Fibroblast of lung (primary cell): ENCODE measurements at regions not wholly inside any gene's neighbourhood (a gene's known extent, or its start where the extent isn't known, plus 50 kb on each side); places are given as distances from the start of the nearest gene placed in this dataset.

ENCODE experiments used
- EZH2 ChIP-seq: IDR thresholded peaks from 2 replicates; pipeline ENCODE4 v1.5.1; 2012; ENCODE audit warnings: low read length, control low read depth, mild to moderate bottlenecking; ENCODE audit errors: missing control alignments
- TF ChIP-seq, protein P1 (sequence below), 2 donors: IDR thresholded peaks in 1 of 2; conservative IDR thresholded peaks in 1 of 2; 1 replicate in 1 of 2; 2 replicates in 1 of 2; pipeline ENCODE4 v1.5.1; 2011 to 2012; ENCODE audit warnings: low read length in 2 of 2, control low read depth in 1 of 2, inconsistent platforms in 1 of 2, low read depth in 1 of 2, mild to moderate bottlenecking in 1 of 2

DNA sequence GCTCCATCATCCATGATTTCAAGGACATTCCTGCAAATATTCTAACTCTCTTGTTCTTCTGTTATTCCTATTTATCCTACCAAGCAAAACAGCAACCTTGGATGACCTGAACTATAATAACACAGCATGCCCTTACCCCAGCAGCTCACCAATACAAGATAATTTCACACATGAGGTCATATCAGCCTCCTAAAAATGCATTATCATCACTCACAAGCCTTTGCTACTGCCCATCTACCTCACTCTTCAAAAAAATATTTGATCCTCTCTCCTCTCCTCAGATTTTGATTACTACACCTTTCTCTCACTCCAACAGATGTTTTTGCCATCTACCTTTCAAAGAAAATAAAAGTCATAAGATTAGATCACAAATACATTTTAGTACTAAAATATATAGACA, 777.6 kb upstream of the NCAM2 start:
- TF ChIP-seq, protein P1, sequence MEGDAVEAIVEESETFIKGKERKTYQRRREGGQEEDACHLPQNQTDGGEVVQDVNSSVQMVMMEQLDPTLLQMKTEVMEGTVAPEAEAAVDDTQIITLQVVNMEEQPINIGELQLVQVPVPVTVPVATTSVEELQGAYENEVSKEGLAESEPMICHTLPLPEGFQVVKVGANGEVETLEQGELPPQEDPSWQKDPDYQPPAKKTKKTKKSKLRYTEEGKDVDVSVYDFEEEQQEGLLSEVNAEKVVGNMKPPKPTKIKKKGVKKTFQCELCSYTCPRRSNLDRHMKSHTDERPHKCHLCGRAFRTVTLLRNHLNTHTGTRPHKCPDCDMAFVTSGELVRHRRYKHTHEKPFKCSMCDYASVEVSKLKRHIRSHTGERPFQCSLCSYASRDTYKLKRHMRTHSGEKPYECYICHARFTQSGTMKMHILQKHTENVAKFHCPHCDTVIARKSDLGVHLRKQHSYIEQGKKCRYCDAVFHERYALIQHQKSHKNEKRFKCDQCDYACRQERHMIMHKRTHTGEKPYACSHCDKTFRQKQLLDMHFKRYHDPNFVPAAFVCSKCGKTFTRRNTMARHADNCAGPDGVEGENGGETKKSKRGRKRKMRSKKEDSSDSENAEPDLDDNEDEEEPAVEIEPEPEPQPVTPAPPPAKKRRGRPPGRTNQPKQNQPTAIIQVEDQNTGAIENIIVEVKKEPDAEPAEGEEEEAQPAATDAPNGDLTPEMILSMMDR (conservative IDR thresholded peaks at IDR 0.05 in 1 of 2, IDR thresholded peaks at IDR 0.05 in 1 of 2; ENCODE audit: low read depth in 1 of 2, low read length in 2 of 2), result no peak
- no peak for TF ChIP-seq EZH2
